NB4 (cell line): ENCODE measurements at regions not wholly inside any gene's neighbourhood (a gene's known extent, or its start where the extent isn't known, plus 50 kb on each side); places are given as distances from the start of the nearest gene placed in this dataset.

ENCODE experiments used
- POLR2A ChIP-seq: IDR thresholded peaks from 2 replicates; pipeline ENCODE4 v1.6.1; 2011; ENCODE audit warnings: mild to moderate bottlenecking; ENCODE audit not compliant: insufficient read length; ENCODE audit errors: extremely low read depth
- TF ChIP-seq, protein P1 (sequence below): IDR thresholded peaks from 2 replicates; pipeline ENCODE4 v1.6.1; 2011; ENCODE audit warnings: low read depth, low read length
- TF ChIP-seq, protein P2 (sequence below): IDR thresholded peaks from one replicate; pipeline ENCODE4 v1.5.1; 2012; ENCODE audit warnings: low read depth, low read length

DNA sequence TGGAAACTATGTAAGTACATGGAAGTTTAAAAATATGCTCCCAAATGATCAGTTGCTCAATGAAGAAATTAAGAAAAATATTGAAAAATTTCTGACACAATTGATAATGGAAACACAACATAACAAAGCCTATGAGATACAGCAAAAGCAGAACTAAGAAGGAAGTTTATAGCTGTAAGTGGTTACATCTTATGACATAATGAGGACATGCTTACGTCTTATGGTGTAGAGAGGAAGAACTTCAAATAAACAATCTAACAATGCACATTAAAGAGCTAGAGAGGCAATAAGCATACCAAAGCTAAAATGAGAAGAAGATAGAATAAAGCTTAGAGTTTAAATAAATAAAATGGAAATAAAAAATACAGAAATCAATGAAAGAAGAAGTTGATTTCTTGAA is 50.0 kb upstream of the CEACAM21 start:
- TF ChIP-seq, protein P1, sequence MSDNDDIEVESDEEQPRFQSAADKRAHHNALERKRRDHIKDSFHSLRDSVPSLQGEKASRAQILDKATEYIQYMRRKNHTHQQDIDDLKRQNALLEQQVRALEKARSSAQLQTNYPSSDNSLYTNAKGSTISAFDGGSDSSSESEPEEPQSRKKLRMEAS = no peak
- TF ChIP-seq, protein P2, sequence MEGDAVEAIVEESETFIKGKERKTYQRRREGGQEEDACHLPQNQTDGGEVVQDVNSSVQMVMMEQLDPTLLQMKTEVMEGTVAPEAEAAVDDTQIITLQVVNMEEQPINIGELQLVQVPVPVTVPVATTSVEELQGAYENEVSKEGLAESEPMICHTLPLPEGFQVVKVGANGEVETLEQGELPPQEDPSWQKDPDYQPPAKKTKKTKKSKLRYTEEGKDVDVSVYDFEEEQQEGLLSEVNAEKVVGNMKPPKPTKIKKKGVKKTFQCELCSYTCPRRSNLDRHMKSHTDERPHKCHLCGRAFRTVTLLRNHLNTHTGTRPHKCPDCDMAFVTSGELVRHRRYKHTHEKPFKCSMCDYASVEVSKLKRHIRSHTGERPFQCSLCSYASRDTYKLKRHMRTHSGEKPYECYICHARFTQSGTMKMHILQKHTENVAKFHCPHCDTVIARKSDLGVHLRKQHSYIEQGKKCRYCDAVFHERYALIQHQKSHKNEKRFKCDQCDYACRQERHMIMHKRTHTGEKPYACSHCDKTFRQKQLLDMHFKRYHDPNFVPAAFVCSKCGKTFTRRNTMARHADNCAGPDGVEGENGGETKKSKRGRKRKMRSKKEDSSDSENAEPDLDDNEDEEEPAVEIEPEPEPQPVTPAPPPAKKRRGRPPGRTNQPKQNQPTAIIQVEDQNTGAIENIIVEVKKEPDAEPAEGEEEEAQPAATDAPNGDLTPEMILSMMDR = no peak
- TF ChIP-seq POLR2A = no peak
